ENCODE measurements at regions not wholly inside any gene's neighbourhood (a gene's known extent, or its start where the extent isn't known, plus 50 kb on each side); places are given as distances from the start of the nearest gene placed in this dataset.
"Not testable (repeated sequence)": the region's sequence is repeated elsewhere in the genome, so short reads cannot be mapped to it uniquely, and the experiment has no call there.

GRCh38 chr15:62407962-62408361 is 242.9 kb upstream of the C2CD4B start:
- DNase-seq (ENCODE audit: low read depth in 2 of 2): no peak

GRCh38 chr15:62409466-62409865 is 244.4 kb upstream of the C2CD4B start:
- DNase-seq (ENCODE audit: low read depth in 2 of 2): no peak

GRCh38 chr15:62412686-62413085 is 247.6 kb upstream of the C2CD4B start:
- no peak for DNase-seq (ENCODE audit: low read depth in 2 of 2)

- no peak for DNase-seq (ENCODE audit: low read depth in 2 of 2)
Observed at GRCh38 chr15:62413153-62413552, 248.1 kb upstream of the C2CD4B start.

- DNase-seq (ENCODE audit: low read depth in 2 of 2): no peak
Observed at GRCh38 chr15:62413786-62414185, 248.7 kb upstream of the C2CD4B start.

- DNase-seq (ENCODE audit: low read depth in 2 of 2): no peak
Observed at GRCh38 chr15:62415498-62415897, 250.4 kb upstream of the C2CD4B start.

GRCh38 chr15:62416526-62416925 is 251.4 kb upstream of the C2CD4B start:
- no peak for DNase-seq (ENCODE audit: low read depth in 2 of 2)

- DNase-seq (ENCODE audit: low read depth in 2 of 2): no peak
Observed at GRCh38 chr15:62417439-62417838, 252.4 kb upstream of the C2CD4B start.

GRCh38 chr15:62418496-62418895 is 253.4 kb upstream of the C2CD4B start:
- not testable (repeated sequence) for DNase-seq (ENCODE audit: low read depth in 2 of 2)

GRCh38 chr15:62419192-62419591 is 254.1 kb upstream of the C2CD4B start:
- no peak for DNase-seq (ENCODE audit: low read depth in 2 of 2)

- DNase-seq (ENCODE audit: low read depth in 2 of 2): not testable (repeated sequence)
Observed at GRCh38 chr15:62420371-62420770, 255.3 kb upstream of the C2CD4B start.

GRCh38 chr15:62421289-62421688 is 256.2 kb upstream of the C2CD4B start:
- DNase-seq (ENCODE audit: low read depth in 2 of 2): no peak

GRCh38 chr15:62426387-62426956 is 261.4 kb upstream of the C2CD4B start:
- DNase-seq (ENCODE audit: low read depth in 2 of 2): no peak

GRCh38 chr15:62428259-62428658 is 263.2 kb upstream of the C2CD4B start:
- DNase-seq (ENCODE audit: low read depth in 2 of 2): no peak

GRCh38 chr15:62428851-62429598 is 263.9 kb upstream of the C2CD4B start:
- no peak for DNase-seq (ENCODE audit: low read depth in 2 of 2)

GRCh38 chr15:62430056-62430455 is 265.0 kb upstream of the C2CD4B start:
- DNase-seq (ENCODE audit: low read depth in 2 of 2): no peak

- DNase-seq (ENCODE audit: low read depth in 2 of 2): no peak
Observed at GRCh38 chr15:62430552-62430951, 265.5 kb upstream of the C2CD4B start.

GRCh38 chr15:62431008-62431797 is 266.1 kb upstream of the C2CD4B start:
- DNase-seq (ENCODE audit: low read depth in 2 of 2): no peak

GRCh38 chr15:62431817-62432216 is 266.7 kb upstream of the C2CD4B start:
- DNase-seq (ENCODE audit: low read depth in 2 of 2): no peak

- no peak for DNase-seq (ENCODE audit: low read depth in 2 of 2)
Observed at GRCh38 chr15:62432702-62433398, 267.8 kb upstream of the C2CD4B start.

- no peak for DNase-seq (ENCODE audit: low read depth in 2 of 2)
Observed at GRCh38 chr15:62436235-62436634, 271.1 kb upstream of the C2CD4B start.

- no peak for DNase-seq (ENCODE audit: low read depth in 2 of 2)
Observed at GRCh38 chr15:62437753-62438152, 272.7 kb upstream of the C2CD4B start.
